ENCODE measurements at regions not wholly inside any gene's neighbourhood (a gene's known extent, or its start where the extent isn't known, plus 50 kb on each side); places are given as distances from the start of the nearest gene placed in this dataset.

- H3K9ac ChIP-seq (ENCODE audit: low read depth in 1 of 2, low read length in 2 of 2), result no peak overlapping the region
- H3K27me3 ChIP-seq (ENCODE audit: control insufficient read depth in 4 of 4, insufficient read depth in 4 of 4, low read length in 3 of 4), result no peaks in the 10 kb centered on the region
- no peak overlapping the region for H3K27ac ChIP-seq (ENCODE audit: low read depth in 1 of 2, low read length in 2 of 2)
- DNase-seq (ENCODE audit: low spot score), result no peak
- no peaks in the 10 kb centered on the region for H3K9me3 ChIP-seq (ENCODE audit: control insufficient read depth in 4 of 4, low read length in 3 of 4)
- H3K4me1 ChIP-seq (ENCODE audit: control insufficient read depth in 4 of 4, insufficient read depth in 4 of 4, low read length in 3 of 4), result no peaks in the 10 kb centered on the region
- no peaks in the 10 kb centered on the region for H3K36me3 ChIP-seq (ENCODE audit: control insufficient read depth in 4 of 4, insufficient read depth in 3 of 4, low read depth in 1 of 4, low read length in 3 of 4)
- TF ChIP-seq FOXA2 (IDR thresholded peaks at IDR 0.05) (no peak), RAD21 (IDR thresholded peaks at IDR 0.05) (peak in 1 of 2 donors; percentile 33)
- 84% methylated on average over 5 of the region's 5 CpGs for WGBS
- H3K4me3 ChIP-seq (ENCODE audit: low read depth in 1 of 3, low read length in 3 of 3), result no peak overlapping the region
Measured at GRCh38 chr9:108671176-108671575, 184.6 kb downstream of the ACTL7B start.

GRCh38 chr9:108668938-108669335, 186.8 kb downstream of the ACTL7B start:
- no peaks in the 10 kb centered on the region for H3K4me1 ChIP-seq (ENCODE audit: control insufficient read depth in 4 of 4, insufficient read depth in 4 of 4, low read length in 3 of 4)
- 61% methylated on average over 4 of the region's 4 CpGs for WGBS

More at GRCh38 chr9:108668938-108669335, 186.8 kb downstream of the ACTL7B start:
- Histone ChIP-seq H3K27ac (ENCODE audit: low read depth in 1 of 2, low read length in 2 of 2) (no peak overlapping the region), H3K9me3 (ENCODE audit: control insufficient read depth in 4 of 4, low read length in 3 of 4) (no peaks in the 10 kb centered on the region), H3K27me3 (ENCODE audit: control insufficient read depth in 4 of 4, insufficient read depth in 4 of 4, low read length in 3 of 4) (no peaks in the 10 kb centered on the region), H3K9ac (ENCODE audit: low read depth in 1 of 2, low read length in 2 of 2) (no peak overlapping the region), H3K36me3 (ENCODE audit: control insufficient read depth in 4 of 4, insufficient read depth in 3 of 4, low read depth in 1 of 4, low read length in 3 of 4) (no peaks in the 10 kb centered on the region), H3K4me3 (ENCODE audit: low read depth in 1 of 3, low read length in 3 of 3) (no peak overlapping the region)
- no peak for DNase-seq (ENCODE audit: low spot score)
- no peak for TF ChIP-seq ZBTB33 (IDR thresholded peaks at IDR 0.05)
- no peak for TF ChIP-seq HNF4A (conservative IDR thresholded peaks at IDR 0.05)
- TF ChIP-seq ATF3 (IDR thresholded peaks at IDR 0.05), result no peak
- TF ChIP-seq HNF4G (IDR thresholded peaks at IDR 0.05), result no peak
- TF ChIP-seq EGR1 (IDR thresholded peaks at IDR 0.05; ENCODE audit: low read depth in 2 of 2), result no peak
- TF ChIP-seq FOXA2 (IDR thresholded peaks at IDR 0.05), result no peak
- TF ChIP-seq FOXA1 (IDR thresholded peaks at IDR 0.05), result no peak
- no peak for TF ChIP-seq TAF1 (conservative IDR thresholded peaks at IDR 0.05)
- TF ChIP-seq YY1 (IDR thresholded peaks at IDR 0.05), result no peak
- no peak for TF ChIP-seq REST (IDR thresholded peaks at IDR 0.05)
- TF ChIP-seq RAD21 (IDR thresholded peaks at IDR 0.05), result no peak
- TF ChIP-seq JUND (IDR thresholded peaks at IDR 0.05), result no peak
